Endothelial cell of umbilical vein (primary cell): ENCODE measurements at regions not wholly inside any gene's neighbourhood (a gene's known extent, or its start where the extent isn't known, plus 50 kb on each side); places are given as distances from the start of the nearest gene placed in this dataset.

ENCODE experiments used
- BruUV-seq: library from RNA; stranded (reverse); fragments of 400-500 nt; replicated peaks from 2 replicates; lab custom pipeline; 2021; lab: Mats Ljungman, UMichigan
- CTCF ChIA-PET: fragments of 300-600, 350-600 bp; sonication (Branson Sonifier 250); formaldehyde crosslinking; loops from one replicate; lab custom pipeline; 2021; ENCODE audit warnings: antibody characterized with exemption, inconsistent platforms; lab: Charles Lee
- POLR2A ChIA-PET: fragments of 300-600, 350-600 bp; sonication (Branson Sonifier 250); formaldehyde crosslinking; loops from one replicate; lab custom pipeline; 2021; ENCODE audit warnings: antibody characterized with exemption, inconsistent platforms; lab: Charles Lee
- DNase-seq: peaks from one replicate; pipeline ENCODE4 v3.0.0-alpha.2; 2011; ENCODE audit warnings: low read depth, low spot score
- FAIRE-seq: peaks from 2 replicates; lab custom pipeline; 2011; peaks lifted over from hg19 to GRCh38; lab: Jason Lieb, UNC
- H2AFZ ChIP-seq: 2 replicates; pipeline ENCODE4 v1.6.0; 2012; ENCODE audit warnings: low read depth, low read length, control low read depth, inconsistent platforms
- H3K27ac ChIP-seq: 2 replicates; pipeline ENCODE4 v1.5.1; 2011; ENCODE audit warnings: low read depth, mild to moderate bottlenecking, control low read depth, low read length, moderate library complexity; ENCODE audit not compliant: insufficient read depth
- H3K27me3 ChIP-seq, 2 experiments: 2 replicates each; pipeline versions ENCODE4 v1.6.0 to v1.6.1; 2011; ENCODE audit warnings: low read length in 2 of 2, mixed read lengths in 1 of 2; ENCODE audit not compliant: control insufficient read depth in 2 of 2, insufficient read depth in 2 of 2
- H3K36me3 ChIP-seq, 2 experiments: 2 replicates in 1 of 2; 3 replicates in 1 of 2; pipeline ENCODE4 v1.5.1; 2011; ENCODE audit warnings: low read length in 2 of 2, mild to moderate bottlenecking in 1 of 2, moderate library complexity in 1 of 2; ENCODE audit not compliant: control insufficient read depth in 2 of 2, insufficient read depth in 2 of 2; ENCODE audit errors: extremely low read depth in 1 of 2
- H3K4me1 ChIP-seq: 3 replicates; pipeline ENCODE4 v1.5.1; 2011; ENCODE audit warnings: mild to moderate bottlenecking, low read length; ENCODE audit not compliant: control insufficient read depth, insufficient read depth; ENCODE audit errors: extremely low read depth
- H3K4me2 ChIP-seq: 2 replicates; pipeline ENCODE4 v1.6.1; 2011; ENCODE audit warnings: low read length, control low read depth, mixed read lengths; ENCODE audit not compliant: insufficient read depth
- H3K4me3 ChIP-seq, 3 experiments: fragments of 200-600 bp in 1 of 3; sonication (generic), shearing (Covaris generic) in 1 of 3; replicated peaks in 1 of 3; 2 replicates each; pipeline ENCODE4 v1.5.1; 2011 to 2016; ENCODE audit warnings: control low read depth in 3 of 3, low read length in 3 of 3, mild to moderate bottlenecking in 2 of 3, inconsistent platforms in 1 of 3, low read depth in 1 of 3, moderate library complexity in 1 of 3; ENCODE audit not compliant: insufficient read depth in 1 of 3
- H3K79me2 ChIP-seq: 2 replicates; pipeline ENCODE4 v1.6.0; 2012; ENCODE audit warnings: low read length, inconsistent platforms; ENCODE audit not compliant: control insufficient read depth, insufficient read depth
- H3K9ac ChIP-seq: replicated peaks from 2 replicates; pipeline ENCODE3; 2011; ENCODE audit warnings: low read length, control low read depth; ENCODE audit not compliant: insufficient read depth; ENCODE audit errors: extremely low read depth
- H3K9me1 ChIP-seq: replicated peaks from 3 replicates; pipeline ENCODE4 v1.6.0; 2011; ENCODE audit warnings: mild to moderate bottlenecking, low read length; ENCODE audit not compliant: control insufficient read depth, insufficient read depth; ENCODE audit errors: extremely low read depth
- H3K9me3 ChIP-seq: replicated peaks from 2 replicates; pipeline ENCODE4 v1.5.1; 2012; ENCODE audit warnings: low read length, inconsistent platforms; ENCODE audit not compliant: control insufficient read depth, insufficient read depth
- H4K20me1 ChIP-seq: replicated peaks from 2 replicates; pipeline ENCODE3; 2011; ENCODE audit warnings: mild to moderate bottlenecking, low read length; ENCODE audit not compliant: control insufficient read depth, insufficient read depth; ENCODE audit errors: extremely low read depth
- CTCF ChIP-seq, 2 donors: IDR thresholded peaks; 1 replicate in 1 of 2; 2 replicates in 1 of 2; pipeline ENCODE4 v1.5.1; 2011; ENCODE audit warnings: low read length in 2 of 2, mild to moderate bottlenecking in 2 of 2, moderate library complexity in 2 of 2, control low read depth in 1 of 2, inconsistent platforms in 1 of 2, low read depth in 1 of 2; ENCODE audit not compliant: insufficient read depth in 1 of 2; ENCODE audit errors: extremely low read depth in 1 of 2
- EZH2 ChIP-seq: IDR thresholded peaks from 2 replicates; pipeline ENCODE4 v1.6.1; 2012; ENCODE audit warnings: borderline replicate concordance, low read depth, mild to moderate bottlenecking, moderate library complexity, low read length, inconsistent platforms; ENCODE audit not compliant: severe bottlenecking
- FOS ChIP-seq: IDR thresholded peaks from 2 replicates; pipeline ENCODE4 v1.6.1; 2011; ENCODE audit warnings: mild to moderate bottlenecking, low read length, moderate library complexity, borderline replicate concordance; ENCODE audit not compliant: insufficient read depth
- GATA2 ChIP-seq: IDR thresholded peaks from 2 replicates; pipeline ENCODE4 v1.7.0; 2011; ENCODE audit warnings: low read depth, mild to moderate bottlenecking, moderate library complexity, mixed read lengths, low read length; ENCODE audit not compliant: insufficient read length, insufficient read depth
- JUN ChIP-seq: IDR thresholded peaks from 2 replicates; pipeline ENCODE4 v1.6.1; 2011; ENCODE audit warnings: borderline replicate concordance, low read depth; ENCODE audit not compliant: insufficient read length, insufficient read depth
- MAX ChIP-seq: IDR thresholded peaks from 2 replicates; pipeline ENCODE4 v1.6.1; 2011; ENCODE audit not compliant: insufficient read depth, insufficient read length
- MYC ChIP-seq: IDR thresholded peaks from one replicate; pipeline ENCODE4 v1.6.1; 2011; ENCODE audit warnings: mild to moderate bottlenecking, low read depth, low read length
- POLR2A ChIP-seq: IDR thresholded peaks from 2 replicates; pipeline ENCODE4 v1.6.1; 2012; ENCODE audit warnings: low read depth, mild to moderate bottlenecking, control low read depth, low read length
- POLR2AphosphoS5 ChIP-seq: IDR thresholded peaks from 2 replicates; pipeline ENCODE4 v1.6.1; 2012; ENCODE audit warnings: low read depth, mild to moderate bottlenecking, control low read depth, low read length, moderate library complexity; ENCODE audit not compliant: insufficient read depth
- dilution Hi-C: fragments of 300-500 bp; cut with MboI; formaldehyde crosslinking; loops from one replicate; pipeline ENCODE4 v1.15.0; 2019; ENCODE audit warnings: low sequenced_read_pairs; ENCODE audit not compliant: extremely low pct_ligation_motif_present
- intact Hi-C: fragments of 100-400 bp; cut with micrococcal nuclease; formaldehyde crosslinking; loops from one replicate; pipeline ENCODE4 v1.10.0; 2022

GRCh38 chr5:136675769-136676168, 310.4 kb upstream of the TRPC7 start:
- FAIRE-seq (no peak), DNase-seq (no peak)
- Histone ChIP-seq H2AFZ (no peak overlapping the region), H3K27me3 (no peaks in the 10 kb centered on the region), H3K79me2 (no peaks in the 10 kb centered on the region), H3K4me2 (no peak overlapping the region), H3K4me3 (no peak overlapping the region), H3K27ac (no peak overlapping the region), H3K9ac (no peak overlapping the region), H4K20me1 (no peaks in the 10 kb centered on the region), H3K9me3 (no peaks in the 10 kb centered on the region), H3K36me3 (no peaks in the 10 kb centered on the region), H3K9me1 (no peaks in the 10 kb centered on the region), H3K4me1 (no peaks in the 10 kb centered on the region)
- BruUV-seq = no TSS peak
- POLR2A ChIA-PET = no interaction called here
- dilution Hi-C loops = no loop called here
- intact Hi-C loops = no loop called here
- TF ChIP-seq JUN (no peak), POLR2A (no peak), EZH2 (no peak), MAX (no peak), POLR2AphosphoS5 (no peak), CTCF (IDR thresholded peaks at IDR 0.05; ENCODE audit: extremely low read depth in 1 of 2, insufficient read depth in 1 of 2, low read depth in 1 of 2, low read length in 2 of 2) (no peak), FOS (no peak), MYC (no peak), GATA2 (no peak)
- CTCF ChIA-PET = no interaction called here
